SIG-M5 treated with dmso at 0.1 percent for 504 hours (cell line): ENCODE measurements at regions not wholly inside any gene's neighbourhood (a gene's known extent, or its start where the extent isn't known, plus 50 kb on each side); places are given as distances from the start of the nearest gene placed in this dataset.
"Not testable (repeated sequence)": the region's sequence is repeated elsewhere in the genome, so short reads cannot be mapped to it uniquely, and the experiment has no call there.

Experiments used
- DNase-seq: peaks from one replicate; lab custom pipeline; 2025; ENCODE audit not compliant: unreplicated experiment; lab: John Stamatoyannopoulos, UW

- not testable (repeated sequence) for DNase-seq
Measured at GRCh38 chr2:57251495-57251894, 795.1 kb upstream of the VRK2 start.

- not testable (repeated sequence) for DNase-seq
Measured at GRCh38 chr2:57276408-57276807, 770.2 kb upstream of the VRK2 start.

- DNase-seq: no peak
Measured at GRCh38 chr2:57278451-57278850, 768.2 kb upstream of the VRK2 start.

GRCh38 chr2:57291209-57291608, 755.4 kb upstream of the VRK2 start:
- DNase-seq: no peak

GRCh38 chr2:57296795-57297517, 749.6 kb upstream of the VRK2 start:
- DNase-seq: no peak

GRCh38 chr2:57313678-57314077, 732.9 kb upstream of the VRK2 start:
- DNase-seq: no peak

- DNase-seq: no peak
Measured at GRCh38 chr2:57314682-57315081, 731.9 kb upstream of the VRK2 start.

GRCh38 chr2:57330447-57330846, 716.2 kb upstream of the VRK2 start:
- no peak for DNase-seq

- peak; percentile 0 for DNase-seq
Measured at GRCh38 chr2:57333221-57333620, 713.4 kb upstream of the VRK2 start.

GRCh38 chr2:57343391-57344006, 703.1 kb upstream of the VRK2 start:
- no peak for DNase-seq

- no peak for DNase-seq
Measured at GRCh38 chr2:57368190-57368589, 678.4 kb upstream of the VRK2 start.

- no peak for DNase-seq
Measured at GRCh38 chr2:57370882-57371585, 675.6 kb upstream of the VRK2 start.

GRCh38 chr2:57372237-57372984, 674.2 kb upstream of the VRK2 start:
- no peak for DNase-seq

GRCh38 chr2:57373530-57373929, 673.1 kb upstream of the VRK2 start:
- no peak for DNase-seq

- DNase-seq: peak; percentile 61
Measured at GRCh38 chr2:57376985-57377384, 669.6 kb upstream of the VRK2 start.

- DNase-seq: no peak
Measured at GRCh38 chr2:57386305-57386704, 660.3 kb upstream of the VRK2 start.

- DNase-seq: peak; percentile 56
Measured at GRCh38 chr2:57396355-57397098, 650.1 kb upstream of the VRK2 start.

- DNase-seq: no peak
Measured at GRCh38 chr2:57397550-57398360, 648.9 kb upstream of the VRK2 start.

- no peak for DNase-seq
Measured at GRCh38 chr2:57399057-57399456, 647.5 kb upstream of the VRK2 start.

- DNase-seq: no peak
Measured at GRCh38 chr2:57402096-57402495, 644.5 kb upstream of the VRK2 start.
